ENCODE measurements at regions not wholly inside any gene's neighbourhood (a gene's known extent, or its start where the extent isn't known, plus 50 kb on each side); places are given as distances from the start of the nearest gene placed in this dataset.

DNA sequence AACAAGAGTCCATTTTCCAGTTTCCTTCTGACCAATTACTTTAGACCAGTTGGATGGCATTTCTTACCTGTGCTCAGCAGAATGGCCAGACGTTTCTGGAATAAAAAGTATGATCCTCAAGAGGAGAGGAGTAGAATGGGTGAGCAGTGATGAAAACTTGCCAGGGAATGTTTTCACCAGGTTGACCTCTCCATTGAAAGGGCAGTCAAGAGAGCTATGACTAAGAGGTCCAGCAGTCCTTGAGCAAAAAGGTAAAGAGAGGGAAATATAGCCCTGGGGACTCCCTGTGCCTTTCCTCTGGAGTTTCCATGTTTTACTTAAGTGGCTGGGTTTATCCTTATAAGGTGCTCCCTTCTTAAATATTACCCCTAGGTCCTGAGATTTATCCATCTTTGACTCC lies 210.9 kb downstream of the TBX18 start:
- ChIA-PET CTCF (interaction anchor here (1.1 to 1.8 kb wide), 3 partner anchors 15 to 131 kb away, joined by 3 to 5 read pairs (median 4); no protein-coding TSS in a partner anchor), POLR2A (no interaction called here)
- Histone ChIP-seq H3K27ac (ENCODE audit: extremely low read depth, low read depth, low read length) (no peak overlapping the region), H3K9me3 (ENCODE audit: control insufficient read depth, insufficient read depth, low read depth, low read length) (no peaks in the 10 kb centered on the region), H3K4me1 (ENCODE audit: control insufficient read depth, insufficient read depth, low read length) (no peaks in the 10 kb centered on the region), H3K36me3 (ENCODE audit: control insufficient read depth in 2 of 2, insufficient read depth in 1 of 2, low read length in 2 of 2) (no peaks in the 10 kb centered on the region), H3K4me3 (ENCODE audit: low read depth, low read length) (no peak overlapping the region)
- TF ChIP-seq ZNF140 (tag by site-specific recombination; IDR thresholded peaks at IDR 0.05) (no peak), TCF7L2 (IDR thresholded peaks at IDR 0.05; ENCODE audit: borderline replicate concordance, low read depth, low read length) (no peak), ZNF138 (tag by site-specific recombination; IDR thresholded peaks at IDR 0.05; ENCODE audit: borderline replicate concordance) (no peak), ZNF211 (tag by site-specific recombination; IDR thresholded peaks at IDR 0.05; ENCODE audit: low read depth) (no peak), ZNF10 (tag by site-specific recombination; IDR thresholded peaks at IDR 0.05) (no peak), GLI4 (tag by site-specific recombination; IDR thresholded peaks at IDR 0.05) (no peak), BCL11B (tag by site-specific recombination; IDR thresholded peaks at IDR 0.05; ENCODE audit: low read depth) (no peak)
- TF ChIP-seq, protein P1, sequence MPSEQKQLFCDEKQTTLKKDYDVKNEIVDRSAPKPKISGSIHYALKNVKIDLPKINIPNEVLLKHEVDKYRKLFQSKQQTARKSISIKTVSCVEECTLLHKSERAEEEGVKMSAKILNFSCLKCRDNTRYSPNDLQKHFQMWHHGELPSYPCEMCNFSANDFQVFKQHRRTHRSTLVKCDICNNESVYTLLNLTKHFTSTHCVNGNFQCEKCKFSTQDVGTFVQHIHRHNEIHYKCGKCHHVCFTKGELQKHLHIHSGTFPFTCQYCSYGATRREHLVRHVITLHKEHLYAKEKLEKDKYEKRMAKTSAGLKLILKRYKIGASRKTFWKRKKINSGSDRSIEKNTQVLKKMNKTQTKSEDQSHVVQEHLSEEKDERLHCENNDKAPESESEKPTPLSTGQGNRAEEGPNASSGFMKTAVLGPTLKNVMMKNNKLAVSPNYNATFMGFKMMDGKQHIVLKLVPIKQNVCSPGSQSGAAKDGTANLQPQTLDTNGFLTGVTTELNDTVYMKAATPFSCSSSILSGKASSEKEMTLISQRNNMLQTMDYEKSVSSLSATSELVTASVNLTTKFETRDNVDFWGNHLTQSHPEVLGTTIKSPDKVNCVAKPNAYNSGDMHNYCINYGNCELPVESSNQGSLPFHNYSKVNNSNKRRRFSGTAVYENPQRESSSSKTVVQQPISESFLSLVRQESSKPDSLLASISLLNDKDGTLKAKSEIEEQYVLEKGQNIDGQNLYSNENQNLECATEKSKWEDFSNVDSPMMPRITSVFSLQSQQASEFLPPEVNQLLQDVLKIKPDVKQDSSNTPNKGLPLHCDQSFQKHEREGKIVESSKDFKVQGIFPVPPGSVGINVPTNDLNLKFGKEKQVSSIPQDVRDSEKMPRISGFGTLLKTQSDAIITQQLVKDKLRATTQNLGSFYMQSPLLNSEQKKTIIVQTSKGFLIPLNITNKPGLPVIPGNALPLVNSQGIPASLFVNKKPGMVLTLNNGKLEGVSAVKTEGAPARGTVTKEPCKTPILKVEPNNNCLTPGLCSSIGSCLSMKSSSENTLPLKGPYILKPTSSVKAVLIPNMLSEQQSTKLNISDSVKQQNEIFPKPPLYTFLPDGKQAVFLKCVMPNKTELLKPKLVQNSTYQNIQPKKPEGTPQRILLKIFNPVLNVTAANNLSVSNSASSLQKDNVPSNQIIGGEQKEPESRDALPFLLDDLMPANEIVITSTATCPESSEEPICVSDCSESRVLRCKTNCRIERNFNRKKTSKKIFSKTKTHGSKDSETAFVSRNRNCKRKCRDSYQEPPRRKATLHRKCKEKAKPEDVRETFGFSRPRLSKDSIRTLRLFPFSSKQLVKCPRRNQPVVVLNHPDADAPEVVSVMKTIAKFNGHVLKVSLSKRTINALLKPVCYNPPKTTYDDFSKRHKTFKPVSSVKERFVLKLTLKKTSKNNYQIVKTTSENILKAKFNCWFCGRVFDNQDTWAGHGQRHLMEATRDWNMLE (tag by site-specific recombination; conservative IDR thresholded peaks at IDR 0.05; ENCODE audit: low read depth) = no peak
- TF ChIP-seq, protein P2, sequence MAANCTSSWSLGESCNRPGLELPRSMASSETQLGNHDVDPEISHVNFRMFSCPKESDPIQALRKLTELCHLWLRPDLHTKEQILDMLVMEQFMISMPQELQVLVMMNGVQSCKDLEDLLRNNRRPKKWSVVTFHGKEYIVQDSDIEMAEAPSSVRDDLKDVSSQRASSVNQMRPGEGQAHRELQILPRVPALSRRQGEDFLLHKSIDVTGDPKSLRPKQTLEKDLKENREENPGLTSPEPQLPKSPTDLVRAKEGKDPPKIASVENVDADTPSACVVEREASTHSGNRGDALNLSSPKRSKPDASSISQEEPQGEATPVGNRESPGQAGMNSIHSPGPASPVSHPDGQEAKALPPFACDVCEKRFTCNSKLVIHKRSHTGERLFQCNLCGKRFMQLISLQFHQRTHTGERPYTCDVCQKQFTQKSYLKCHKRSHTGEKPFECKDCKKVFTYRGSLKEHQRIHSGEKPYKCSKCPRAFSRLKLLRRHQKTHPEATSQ (tag by site-specific recombination; IDR thresholded peaks at IDR 0.05) = no peak
- TF ChIP-seq, protein P3, sequence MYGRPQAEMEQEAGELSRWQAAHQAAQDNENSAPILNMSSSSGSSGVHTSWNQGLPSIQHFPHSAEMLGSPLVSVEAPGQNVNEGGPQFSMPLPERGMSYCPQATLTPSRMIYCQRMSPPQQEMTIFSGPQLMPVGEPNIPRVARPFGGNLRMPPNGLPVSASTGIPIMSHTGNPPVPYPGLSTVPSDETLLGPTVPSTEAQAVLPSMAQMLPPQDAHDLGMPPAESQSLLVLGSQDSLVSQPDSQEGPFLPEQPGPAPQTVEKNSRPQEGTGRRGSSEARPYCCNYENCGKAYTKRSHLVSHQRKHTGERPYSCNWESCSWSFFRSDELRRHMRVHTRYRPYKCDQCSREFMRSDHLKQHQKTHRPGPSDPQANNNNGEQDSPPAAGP (tag by site-specific recombination; IDR thresholded peaks at IDR 0.05) = no peak

DNA sequence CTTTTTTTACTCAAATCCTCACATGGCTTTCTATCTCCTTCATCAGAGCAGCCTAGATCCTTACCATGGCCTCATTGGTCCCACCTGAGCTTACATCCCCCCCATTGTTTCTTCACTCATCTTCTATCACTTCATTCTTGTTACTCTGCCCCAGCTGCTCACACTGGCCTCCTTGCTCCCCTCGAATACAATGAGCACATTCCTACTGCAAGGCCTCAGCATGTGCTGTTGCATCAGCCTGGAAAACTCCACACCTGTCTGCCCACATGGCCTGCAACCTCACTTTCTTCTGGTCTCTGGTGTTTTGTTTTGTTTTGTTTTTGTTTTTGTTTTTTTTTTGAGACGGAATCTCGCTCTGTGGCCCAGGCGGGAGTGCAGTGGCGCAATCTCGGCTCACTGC lies 212.6 kb downstream of the TBX18 start:
- no peaks in the 10 kb centered on the region for H3K36me3 ChIP-seq (ENCODE audit: control insufficient read depth in 2 of 2, insufficient read depth in 1 of 2, low read length in 2 of 2)
- no peak for TF ChIP-seq BCL11B (tag by site-specific recombination; IDR thresholded peaks at IDR 0.05; ENCODE audit: low read depth)
- TF ChIP-seq, protein P4, sequence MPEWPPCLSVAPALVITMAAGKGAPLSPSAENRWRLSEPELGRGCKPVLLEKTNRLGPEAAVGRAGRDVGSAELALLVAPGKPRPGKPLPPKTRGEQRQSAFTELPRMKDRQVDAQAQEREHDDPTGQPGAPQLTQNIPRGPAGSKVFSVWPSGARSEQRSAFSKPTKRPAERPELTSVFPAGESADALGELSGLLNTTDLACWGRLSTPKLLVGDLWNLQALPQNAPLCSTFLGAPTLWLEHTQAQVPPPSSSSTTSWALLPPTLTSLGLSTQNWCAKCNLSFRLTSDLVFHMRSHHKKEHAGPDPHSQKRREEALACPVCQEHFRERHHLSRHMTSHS (tag by site-specific recombination; IDR thresholded peaks at IDR 0.05) = no peak
- TF ChIP-seq ZNF311 (tag by site-specific recombination; IDR thresholded peaks at IDR 0.05; ENCODE audit: borderline replicate concordance) = no peak
- no peak for TF ChIP-seq ZNF433 (tag by site-specific recombination; IDR thresholded peaks at IDR 0.05; ENCODE audit: low read depth)
- no peak overlapping the region for H3K4me3 ChIP-seq (ENCODE audit: low read depth, low read length)
- no peak overlapping the region for H3K27ac ChIP-seq (ENCODE audit: extremely low read depth, low read depth, low read length)
- H3K9me3 ChIP-seq (ENCODE audit: control insufficient read depth, insufficient read depth, low read depth, low read length) = no peaks in the 10 kb centered on the region
- POLR2A ChIA-PET = no interaction called here
- CTCF ChIA-PET = interaction anchor here (0.6 to 1.1 kb wide), 3 partner anchors 85 to 244 kb away, joined by 3 to 4 read pairs (median 3); no protein-coding TSS in a partner anchor
- H3K4me1 ChIP-seq (ENCODE audit: control insufficient read depth, insufficient read depth, low read length) = no peaks in the 10 kb centered on the region

Measured in HEK293 (cell line).